ENCODE measurements at regions not wholly inside any gene's neighbourhood (a gene's known extent, or its start where the extent isn't known, plus 50 kb on each side); places are given as distances from the start of the nearest gene placed in this dataset.

GRCh38 chr1:90443354-90443753, 273.7 kb downstream of the BARHL2 start:
- no peak for TF ChIP-seq CTCF (IDR thresholded peaks at IDR 0.05)
- TF ChIP-seq, protein P1, sequence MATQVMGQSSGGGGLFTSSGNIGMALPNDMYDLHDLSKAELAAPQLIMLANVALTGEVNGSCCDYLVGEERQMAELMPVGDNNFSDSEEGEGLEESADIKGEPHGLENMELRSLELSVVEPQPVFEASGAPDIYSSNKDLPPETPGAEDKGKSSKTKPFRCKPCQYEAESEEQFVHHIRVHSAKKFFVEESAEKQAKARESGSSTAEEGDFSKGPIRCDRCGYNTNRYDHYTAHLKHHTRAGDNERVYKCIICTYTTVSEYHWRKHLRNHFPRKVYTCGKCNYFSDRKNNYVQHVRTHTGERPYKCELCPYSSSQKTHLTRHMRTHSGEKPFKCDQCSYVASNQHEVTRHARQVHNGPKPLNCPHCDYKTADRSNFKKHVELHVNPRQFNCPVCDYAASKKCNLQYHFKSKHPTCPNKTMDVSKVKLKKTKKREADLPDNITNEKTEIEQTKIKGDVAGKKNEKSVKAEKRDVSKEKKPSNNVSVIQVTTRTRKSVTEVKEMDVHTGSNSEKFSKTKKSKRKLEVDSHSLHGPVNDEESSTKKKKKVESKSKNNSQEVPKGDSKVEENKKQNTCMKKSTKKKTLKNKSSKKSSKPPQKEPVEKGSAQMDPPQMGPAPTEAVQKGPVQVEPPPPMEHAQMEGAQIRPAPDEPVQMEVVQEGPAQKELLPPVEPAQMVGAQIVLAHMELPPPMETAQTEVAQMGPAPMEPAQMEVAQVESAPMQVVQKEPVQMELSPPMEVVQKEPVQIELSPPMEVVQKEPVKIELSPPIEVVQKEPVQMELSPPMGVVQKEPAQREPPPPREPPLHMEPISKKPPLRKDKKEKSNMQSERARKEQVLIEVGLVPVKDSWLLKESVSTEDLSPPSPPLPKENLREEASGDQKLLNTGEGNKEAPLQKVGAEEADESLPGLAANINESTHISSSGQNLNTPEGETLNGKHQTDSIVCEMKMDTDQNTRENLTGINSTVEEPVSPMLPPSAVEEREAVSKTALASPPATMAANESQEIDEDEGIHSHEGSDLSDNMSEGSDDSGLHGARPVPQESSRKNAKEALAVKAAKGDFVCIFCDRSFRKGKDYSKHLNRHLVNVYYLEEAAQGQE (IDR thresholded peaks at IDR 0.05) = no peak
- TF ChIP-seq BHLHE40 (IDR thresholded peaks at IDR 0.05; ENCODE audit: low read depth, low read length) = no peak
- no peak for TF ChIP-seq EP300 (IDR thresholded peaks at IDR 0.05)
- TF ChIP-seq RNF2 (IDR thresholded peaks at IDR 0.05; ENCODE audit: borderline replicate concordance, low read depth) = no peak
